Renal pelvis (tissue), 1 donor: ENCODE measurements at regions not wholly inside any gene's neighbourhood (a gene's known extent, or its start where the extent isn't known, plus 50 kb on each side); places are given as distances from the start of the nearest gene placed in this dataset.

Source experiments
- DNase-seq: peaks from one replicate; pipeline ENCODE4 v3.0.0-alpha.2; 2013

DNA sequence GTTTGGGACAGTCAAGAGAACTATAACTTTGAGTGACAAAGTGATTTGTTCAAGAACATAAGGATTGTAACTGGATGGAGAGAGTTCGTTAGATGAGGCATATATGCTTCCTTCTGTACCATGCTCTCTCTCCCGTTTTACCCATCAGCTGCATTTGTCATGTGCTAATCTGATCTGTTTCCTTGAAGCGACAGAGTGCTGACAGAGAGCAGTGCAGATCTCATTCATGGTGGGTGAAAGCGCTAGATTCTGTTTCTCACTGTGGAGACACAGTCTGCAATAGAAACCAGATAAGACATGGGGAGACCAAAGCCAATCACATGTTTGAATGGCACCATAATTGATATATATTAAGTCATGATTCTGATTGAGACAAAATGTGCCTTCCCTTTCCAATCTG, 456.6 kb upstream of the CELF4 start:
- DNase-seq = no peak

DNA sequence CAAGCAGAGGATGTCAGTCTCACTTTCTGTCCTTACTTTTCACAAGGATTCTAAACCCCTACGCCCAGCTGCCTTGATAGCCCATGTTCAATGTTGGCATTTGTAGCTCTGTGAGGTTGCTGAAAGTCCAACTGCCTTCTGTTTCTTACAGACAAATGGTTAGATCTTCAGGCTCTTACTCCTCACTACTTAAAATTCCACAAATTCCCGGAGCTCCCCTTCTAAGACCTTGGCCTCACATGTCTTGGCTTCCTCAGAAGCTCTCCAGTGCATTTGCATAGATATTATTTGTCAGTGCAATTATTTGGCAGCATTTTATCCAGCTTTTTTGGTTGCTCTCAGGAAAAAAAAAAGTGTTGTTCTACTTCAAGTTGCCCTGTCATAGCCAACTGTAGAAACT, 453.7 kb upstream of the CELF4 start:
- no peak for DNase-seq

DNA sequence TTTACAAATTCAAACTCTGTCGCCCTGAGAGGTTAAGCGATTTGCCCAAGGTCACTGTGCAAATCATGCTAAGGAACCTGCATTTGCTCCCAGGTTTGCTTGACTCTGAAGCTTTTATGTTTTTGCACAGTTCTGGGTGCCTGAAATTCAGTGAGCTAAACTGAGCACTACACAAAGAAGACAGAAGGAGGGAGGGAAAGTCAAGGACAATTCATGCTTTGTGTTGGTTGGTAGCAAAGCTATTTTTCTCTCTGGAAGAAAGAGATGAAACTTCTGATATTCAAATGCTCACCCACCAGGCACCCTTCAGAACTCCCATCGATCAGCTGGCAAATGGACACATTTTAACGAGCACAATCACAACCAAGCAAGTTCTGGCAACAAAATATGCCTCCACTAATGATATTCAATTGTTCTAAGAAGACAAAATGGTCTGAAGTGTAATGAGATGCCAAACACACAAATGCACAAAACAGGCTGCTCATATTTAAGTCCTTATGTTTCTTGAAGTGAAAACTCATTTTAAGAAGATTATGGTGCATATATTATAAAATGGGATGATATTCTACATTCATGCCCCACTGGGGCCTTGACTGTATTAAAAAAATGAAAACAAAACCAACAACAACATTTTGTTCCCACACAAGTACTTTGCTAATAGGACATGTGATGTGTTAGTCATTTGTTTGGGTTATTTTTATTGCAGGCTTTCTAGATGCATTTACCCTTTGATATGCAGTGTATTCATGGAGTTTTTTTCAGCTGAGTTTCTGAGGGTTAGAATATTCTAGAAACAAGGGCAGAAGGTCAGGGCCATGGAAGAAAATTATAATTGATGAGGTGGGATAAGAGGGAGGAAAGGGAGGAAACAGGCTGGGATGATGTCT, 445.6 kb upstream of the CELF4 start:
- no peak for DNase-seq

DNA sequence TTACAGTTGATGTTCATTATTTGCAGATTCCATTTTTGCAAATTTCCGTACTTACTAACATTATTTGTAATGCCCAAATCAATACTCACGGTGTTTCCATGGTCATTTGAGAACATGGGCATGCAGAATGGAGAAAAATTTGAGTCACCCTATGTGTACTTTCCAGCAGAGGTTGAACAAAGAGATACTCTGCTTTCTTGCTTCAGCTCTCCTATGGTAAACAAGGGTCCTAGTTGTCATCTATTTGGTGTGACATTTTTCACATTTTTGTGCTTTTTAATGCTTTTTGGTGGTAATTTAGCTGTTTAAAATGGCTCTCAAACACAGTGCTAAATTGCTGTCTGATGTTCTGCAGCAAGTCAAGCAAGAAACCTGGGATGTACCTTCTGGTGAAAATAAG, 444.4 kb upstream of the CELF4 start:
- no peak for DNase-seq

DNA sequence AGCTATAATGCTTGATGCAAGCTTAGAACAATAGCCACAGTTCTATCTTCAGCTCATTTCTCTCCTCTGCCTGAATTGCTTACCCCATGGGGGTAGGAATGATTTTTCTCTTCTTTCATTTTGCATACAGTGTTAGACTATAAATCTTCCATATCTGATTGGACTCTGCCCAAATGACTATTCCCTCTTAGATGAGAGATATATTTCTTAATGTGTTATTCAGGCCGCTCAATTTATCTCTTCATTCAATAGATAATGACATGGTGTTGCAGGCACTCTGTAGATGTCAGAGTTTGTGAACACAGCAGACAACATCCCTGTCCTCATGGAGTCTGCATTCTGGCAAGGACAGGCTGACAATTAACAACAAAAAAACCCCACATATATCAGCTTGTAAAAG, 443.7 kb upstream of the CELF4 start:
- DNase-seq = no peak

DNA sequence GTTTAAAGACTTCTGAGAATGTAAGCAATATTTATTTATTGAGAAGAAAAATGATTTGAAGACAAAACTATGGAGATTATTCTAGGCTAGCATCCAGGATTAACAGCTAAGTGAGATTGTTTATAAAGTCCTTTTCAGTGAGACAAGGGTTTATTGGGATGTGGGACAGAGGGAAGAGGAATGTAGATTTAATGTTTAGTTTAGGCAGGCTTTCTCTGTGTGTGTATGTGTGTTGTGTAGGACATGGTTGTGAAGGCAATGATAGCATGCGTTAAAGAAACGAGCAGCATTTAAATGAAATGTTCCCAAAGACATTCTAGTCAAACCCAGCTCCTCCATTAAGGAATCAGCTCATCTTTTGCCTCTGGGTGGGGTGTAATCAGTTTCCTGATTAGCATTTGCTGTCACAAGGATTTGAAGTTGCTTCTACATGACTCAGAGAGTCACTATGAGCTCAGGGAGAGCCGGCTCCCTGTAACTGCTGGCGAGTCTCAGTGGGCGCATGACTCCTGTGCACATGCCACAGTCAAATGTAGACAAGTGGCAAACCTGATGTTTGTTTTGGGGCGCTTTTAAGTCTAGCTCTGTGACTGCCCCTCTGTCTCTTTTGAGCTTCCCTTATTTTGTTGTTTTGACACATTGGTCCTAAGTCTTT, 442.2 kb upstream of the CELF4 start:
- no peak for DNase-seq

DNA sequence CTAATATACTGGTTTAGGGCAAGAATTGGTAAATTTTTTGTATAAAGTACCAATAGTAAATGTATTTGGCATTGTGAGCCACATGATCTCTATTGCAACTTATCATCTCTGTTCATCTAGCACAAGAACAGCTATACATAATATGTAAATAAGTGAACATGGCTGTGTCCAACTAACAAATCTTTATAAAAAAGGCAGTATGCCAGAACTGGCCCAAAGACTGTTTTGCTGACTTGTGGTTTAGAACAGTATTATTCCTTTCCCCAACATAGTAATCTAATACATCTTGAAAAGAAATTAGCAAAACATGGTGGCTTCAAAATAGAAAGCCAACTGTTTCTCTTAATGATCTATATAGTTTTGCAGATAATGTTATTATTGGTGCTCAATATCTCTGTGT, 441.4 kb upstream of the CELF4 start:
- DNase-seq = no peak

DNA sequence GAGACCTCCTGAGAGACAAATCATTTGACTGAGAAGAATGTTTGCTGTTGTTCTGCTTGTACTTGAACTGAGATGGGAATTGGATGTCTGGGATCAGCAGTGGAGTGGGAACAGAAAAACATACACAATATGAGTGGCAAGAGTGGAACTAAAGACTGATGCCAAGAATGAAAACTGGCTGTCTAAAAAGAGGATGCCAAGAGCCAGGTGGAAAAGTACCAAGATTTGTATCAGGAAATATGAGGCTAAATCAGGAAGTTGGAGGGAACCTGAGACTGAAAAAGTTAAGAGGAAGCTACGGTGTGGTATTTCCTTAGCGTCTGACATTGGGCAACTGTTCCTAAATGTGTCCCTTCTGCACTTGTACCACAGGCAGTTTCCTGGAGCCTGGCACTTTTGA, 440.9 kb upstream of the CELF4 start:
- DNase-seq = no peak

DNA sequence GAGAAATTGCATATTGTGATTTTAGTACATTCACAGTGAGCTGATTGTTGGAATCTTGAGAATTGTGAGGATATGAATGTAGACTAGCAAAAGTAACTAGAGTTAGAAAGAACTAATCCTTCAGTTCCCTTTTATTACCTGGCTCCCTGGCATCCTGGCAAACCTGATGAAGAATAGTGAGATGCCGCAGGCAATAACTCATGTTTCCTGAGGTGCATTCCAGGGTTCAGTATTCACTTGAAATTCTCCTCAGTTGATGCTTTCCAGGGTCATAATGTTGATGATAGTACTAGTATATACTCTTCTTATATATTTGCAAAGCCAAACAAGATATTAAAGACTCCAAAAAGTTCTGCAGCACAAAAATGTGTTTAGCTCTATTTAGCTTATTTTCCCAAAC, 432.1 kb upstream of the CELF4 start:
- DNase-seq = no peak

DNA sequence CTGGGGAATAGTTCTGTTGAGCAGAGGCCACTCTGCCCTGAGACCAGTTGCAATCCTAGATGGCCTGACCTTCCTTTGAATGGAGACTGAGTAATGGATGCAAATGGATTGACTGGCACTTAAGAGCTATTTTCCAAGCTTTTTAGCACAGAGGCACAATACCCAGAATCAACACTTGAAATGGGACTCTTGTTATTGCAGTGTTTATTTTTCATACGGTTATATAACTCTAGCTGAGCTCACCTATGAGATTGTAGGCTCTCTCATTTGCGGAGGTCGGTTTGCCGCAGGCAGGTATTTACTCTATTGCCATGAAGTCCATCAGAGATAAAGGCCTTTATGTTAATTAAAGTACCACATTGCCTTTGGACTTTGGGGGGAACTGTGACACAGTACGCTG, 422.3 kb upstream of the CELF4 start:
- no peak for DNase-seq

DNA sequence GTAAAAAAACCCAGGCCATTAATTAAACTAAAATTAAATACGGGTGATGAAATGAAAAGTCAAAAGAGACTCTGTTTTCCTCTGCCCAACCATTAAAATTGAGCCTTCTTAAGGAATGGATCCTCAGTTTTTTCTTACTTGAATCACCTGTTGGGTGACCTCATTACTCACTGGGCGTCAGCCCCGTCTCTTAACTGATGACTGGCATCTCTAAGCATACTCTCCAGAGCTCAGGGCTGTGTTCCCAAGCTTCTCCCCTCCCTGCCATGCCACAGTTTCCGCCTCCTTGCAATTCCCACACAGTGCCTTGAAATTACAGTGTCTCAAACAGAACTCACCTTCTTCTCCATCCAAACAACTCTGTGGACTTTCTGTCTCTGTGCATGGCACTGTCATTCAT, 421.1 kb upstream of the CELF4 start:
- DNase-seq = no peak

DNA sequence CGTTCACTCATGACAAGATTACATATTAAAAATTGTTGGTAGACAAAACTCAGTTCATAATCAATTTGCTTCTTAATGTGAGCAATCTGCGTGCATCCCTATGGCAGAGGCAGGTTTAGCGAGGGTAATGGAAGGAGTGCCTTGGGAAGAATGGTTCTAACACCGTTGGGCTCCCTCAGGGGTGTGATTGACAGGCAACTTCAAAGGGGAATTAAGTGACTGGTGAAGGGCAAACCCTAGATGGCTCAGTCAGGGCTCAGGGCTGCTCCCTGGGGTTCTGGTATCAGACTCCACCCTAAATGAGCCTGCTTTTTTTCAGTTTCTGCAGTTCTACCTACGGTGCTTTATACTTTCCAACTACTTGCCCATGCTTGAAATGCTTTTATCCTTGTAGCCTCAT, 419.5 kb upstream of the CELF4 start:
- DNase-seq = no peak

DNA sequence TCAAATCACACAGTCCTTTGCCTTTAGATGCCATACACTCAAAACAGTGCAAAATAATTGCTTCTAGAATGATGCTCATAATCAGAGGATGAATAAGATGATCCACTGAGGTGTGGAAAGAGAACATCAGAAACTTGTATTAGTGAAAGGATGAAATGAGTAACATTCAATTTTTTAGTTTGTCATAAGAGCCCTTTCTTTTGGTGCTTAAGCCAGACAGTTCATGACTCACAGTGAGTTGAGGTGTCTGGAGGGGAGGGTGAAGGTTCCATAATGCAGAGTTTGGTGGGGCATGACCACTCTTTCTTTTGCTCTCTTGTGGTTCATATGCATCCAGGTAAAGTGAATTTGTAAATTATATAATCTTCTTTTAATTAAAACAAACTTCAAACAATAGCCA, 415.0 kb upstream of the CELF4 start:
- no peak for DNase-seq

DNA sequence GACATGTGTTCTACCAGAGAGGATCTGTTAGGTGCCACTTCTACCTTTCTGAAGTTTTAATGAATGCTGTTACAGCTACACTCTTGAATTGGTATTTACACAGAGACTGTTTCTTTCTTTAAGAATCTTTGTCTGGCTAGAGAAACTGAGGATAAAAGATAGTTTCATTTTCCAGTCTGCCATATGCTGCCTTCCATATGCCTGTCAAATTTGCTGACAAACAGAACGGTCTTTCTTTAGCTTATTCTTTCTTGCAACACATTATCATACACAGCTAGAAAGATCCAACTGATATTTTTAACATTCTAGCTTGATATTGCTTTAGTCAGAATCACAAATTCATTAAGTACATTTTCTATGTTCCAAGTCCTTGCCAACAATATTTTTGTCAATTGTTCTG, 409.8 kb upstream of the CELF4 start:
- no peak for DNase-seq

DNA sequence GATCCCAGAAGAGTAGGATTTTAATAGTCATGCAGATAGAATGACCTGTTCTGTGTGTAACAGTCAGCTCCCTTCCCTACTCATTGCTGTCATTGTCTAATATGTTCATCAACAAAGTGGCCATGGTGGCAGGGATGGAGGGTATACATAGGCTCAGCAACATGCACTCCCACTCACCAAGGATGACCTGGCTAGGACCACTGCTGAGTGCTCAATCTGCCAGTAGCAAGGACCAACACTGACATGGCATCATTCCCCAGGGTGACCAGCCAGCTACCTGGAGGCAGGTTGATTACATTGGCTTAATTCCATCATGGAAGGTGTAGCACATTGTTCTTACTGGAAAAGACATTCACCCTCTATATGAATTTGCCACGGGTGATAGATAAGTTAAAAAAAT, 401.7 kb upstream of the CELF4 start:
- no peak for DNase-seq

DNA sequence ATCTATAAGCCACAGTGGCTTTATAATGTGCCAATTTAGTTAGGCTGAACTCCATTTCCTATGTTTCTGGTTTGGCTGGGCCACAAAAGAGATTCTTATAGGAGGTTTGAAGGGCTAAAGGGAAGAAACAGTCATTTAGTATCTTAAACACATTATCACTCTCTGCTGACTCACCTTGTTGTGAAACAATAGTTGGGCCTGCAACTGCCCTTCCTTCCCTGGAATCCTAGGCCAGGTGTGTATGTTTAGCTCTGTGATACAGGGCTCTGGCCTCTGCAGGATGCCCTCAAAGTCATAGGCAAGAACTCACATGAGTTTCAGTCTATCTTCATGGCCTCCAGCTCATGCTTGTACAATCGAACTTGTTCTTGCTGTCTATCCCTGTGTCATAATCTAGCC, 400.0 kb upstream of the CELF4 start:
- DNase-seq = no peak

DNA sequence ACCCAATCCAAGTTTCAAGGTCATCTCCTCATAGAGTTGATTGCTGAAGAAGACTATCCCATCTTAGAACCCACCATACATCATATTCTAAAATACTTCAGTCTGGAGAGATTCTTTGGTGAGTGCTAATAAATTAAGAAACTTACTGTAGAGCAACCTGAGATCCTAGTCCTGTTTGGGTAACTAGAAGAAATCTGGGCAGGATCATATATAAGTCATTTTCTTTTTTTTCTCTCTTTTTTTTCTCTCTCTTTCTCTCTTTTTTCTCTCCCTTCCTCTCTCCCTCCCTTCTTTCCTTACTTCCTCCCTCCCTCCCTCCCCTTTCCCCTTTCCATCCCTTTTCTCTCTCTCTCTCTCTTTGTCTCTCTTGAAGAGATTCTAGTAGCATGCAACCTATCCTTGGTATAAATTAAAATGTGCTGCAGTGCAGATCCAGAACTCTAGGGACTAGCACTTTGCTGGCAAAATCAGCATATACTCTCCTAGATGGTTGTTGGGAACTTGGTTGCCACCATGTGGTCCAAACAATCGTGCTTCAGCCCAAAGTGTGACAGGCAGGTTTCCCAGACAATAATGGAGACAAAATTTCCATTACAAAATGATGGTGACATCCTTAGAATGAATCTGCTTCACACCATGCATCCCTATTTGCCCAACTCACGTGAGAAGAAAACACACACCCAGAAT, 399.4 kb upstream of the CELF4 start:
- no peak for DNase-seq

DNA sequence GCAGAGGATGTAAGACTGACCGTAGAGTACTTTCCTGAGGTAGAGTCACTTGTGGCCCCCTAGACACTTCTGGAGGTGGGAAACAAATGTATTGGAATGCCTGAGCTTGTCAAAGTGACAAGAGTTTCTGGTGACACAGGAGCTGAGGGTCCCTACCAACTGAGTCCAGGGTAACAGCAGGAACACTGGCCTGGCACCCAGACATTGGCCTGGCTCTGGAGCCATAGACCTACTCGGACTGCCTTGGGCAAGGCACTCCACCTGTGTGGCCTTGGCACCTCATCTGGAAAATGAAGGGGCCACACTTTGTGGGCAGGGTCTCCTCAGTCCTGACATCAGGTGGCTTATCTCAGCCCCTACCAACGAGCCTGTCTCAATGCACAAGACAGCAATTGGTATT, 398.2 kb upstream of the CELF4 start:
- no peak for DNase-seq

DNA sequence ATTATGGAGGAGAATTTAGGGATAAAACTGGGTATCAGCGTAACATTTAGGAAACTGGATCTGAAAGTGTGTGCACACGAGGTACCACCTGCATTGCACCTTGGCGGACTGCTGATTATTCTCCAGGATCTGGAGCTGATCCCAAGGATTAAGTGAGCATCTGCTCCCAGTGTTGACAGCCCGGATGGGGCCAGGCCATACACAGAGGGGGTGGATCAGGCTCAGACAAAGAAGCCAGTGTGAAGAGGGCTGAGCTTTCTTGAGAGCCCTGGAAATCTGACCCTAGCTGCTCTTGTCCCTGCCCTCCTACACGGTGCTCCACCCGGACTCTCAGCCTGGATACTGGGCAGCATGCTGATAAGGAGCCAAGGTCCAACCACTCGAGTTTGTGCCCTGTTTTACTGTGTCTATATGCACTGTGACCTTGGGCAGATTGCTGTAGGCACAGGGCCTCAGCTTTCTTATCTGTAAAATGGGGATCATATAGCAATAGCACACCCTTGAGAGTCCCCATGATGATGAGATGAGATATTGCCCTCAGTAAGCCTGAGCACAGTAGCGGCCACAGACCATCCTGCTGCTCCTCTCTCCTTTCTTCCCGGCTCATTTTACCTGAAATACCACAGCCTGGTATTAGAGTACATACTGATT, 396.8 kb upstream of the CELF4 start:
- DNase-seq = no peak

DNA sequence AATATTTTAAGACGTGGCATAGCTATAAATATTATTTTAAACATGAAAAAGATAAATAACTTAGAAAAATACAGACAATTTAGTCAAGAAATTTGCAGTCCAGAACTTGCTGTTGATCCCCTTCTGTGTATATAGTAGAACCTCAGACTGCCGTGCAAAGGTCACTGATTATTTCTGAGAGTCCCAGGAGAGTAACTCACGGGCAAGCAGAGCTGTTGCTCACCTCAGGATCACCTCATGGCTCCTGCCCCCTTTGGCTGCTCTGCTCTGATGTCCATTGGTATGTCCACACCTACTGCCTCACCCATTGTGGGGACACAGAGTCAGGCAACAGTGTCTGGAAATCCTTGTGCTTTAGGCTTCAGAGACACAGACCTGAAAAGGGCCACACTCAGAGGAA, 392.9 kb upstream of the CELF4 start:
- DNase-seq = no peak

DNA sequence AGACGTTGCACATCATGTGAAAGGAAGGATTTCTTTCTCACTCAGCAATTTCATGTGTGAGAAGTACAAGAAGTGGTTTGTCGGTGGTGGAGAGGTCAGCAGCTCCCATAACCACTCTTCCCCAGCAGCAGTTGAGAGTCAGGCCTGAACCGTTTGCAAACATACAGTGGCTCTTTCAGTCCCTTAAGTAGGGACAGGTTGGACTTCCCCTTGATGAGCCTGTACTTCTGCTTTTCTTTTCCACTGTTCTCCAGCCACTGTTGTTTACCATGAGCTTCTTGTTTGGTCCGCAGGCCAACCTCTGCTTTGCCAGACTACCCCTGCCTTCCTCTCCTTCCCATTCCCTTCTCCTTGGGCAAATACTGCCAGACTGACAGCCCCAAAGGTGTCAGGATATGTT, 391.3 kb upstream of the CELF4 start:
- DNase-seq = no peak

DNA sequence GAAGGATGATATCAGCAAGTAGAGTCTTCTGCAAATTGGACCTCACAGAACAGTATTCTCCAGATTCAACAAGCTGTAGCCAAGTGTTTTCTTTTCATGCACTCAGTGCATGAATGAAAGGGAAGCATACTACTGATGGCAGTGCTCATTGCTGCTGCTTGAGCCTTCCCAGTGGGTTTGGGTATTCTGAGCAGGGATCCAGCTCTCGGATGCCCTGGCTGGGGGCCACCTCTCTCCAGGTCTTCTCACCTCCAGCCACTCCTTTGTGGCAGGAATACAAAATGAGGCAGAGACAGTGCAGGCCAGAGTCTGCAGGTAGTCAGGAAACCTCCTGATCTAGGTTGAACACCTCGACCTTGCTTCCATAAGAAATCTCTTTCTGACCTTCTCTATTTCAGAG, 390.4 kb upstream of the CELF4 start:
- no peak for DNase-seq

DNA sequence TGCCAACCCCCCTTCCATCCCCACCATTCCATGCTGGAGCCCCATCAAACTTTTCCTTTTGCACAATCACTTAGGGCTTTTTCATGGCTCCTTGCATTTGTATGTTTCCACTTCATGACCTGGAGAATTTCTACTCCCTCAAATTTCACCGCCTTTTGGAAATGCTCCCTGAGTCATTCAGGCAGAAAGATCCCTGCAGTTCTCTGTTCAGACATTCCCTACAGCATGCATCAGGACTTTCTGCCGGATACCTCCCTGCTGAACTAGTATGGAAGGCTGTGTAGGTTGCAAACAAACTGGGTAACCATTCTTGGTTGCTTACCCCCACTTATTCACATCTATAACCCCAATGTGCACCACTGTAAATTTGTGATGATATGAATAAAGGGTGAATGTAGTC, 389.6 kb upstream of the CELF4 start:
- no peak for DNase-seq
